H1 (cell line): ENCODE measurements at regions not wholly inside any gene's neighbourhood (a gene's known extent, or its start where the extent isn't known, plus 50 kb on each side); places are given as distances from the start of the nearest gene placed in this dataset.

Source experiments
- CTCF ChIA-PET: fragments of 300-600 bp; sonication (Branson Sonifier 250); formaldehyde crosslinking; loops from one replicate; lab custom pipeline; 2021; ENCODE audit not compliant: partially characterized antibody; lab: Charles Lee
- POLR2A ChIA-PET: fragments of 300-600 bp; sonication (Branson Sonifier 250); formaldehyde crosslinking; loops from one replicate; lab custom pipeline; 2021; ENCODE audit warnings: inconsistent platforms; ENCODE audit not compliant: partially characterized antibody; lab: Charles Lee
- DNase-seq, 2 experiments: peaks; one replicate each; pipeline versions ENCODE4 v3.0.0 to v3.0.0-alpha.2; 2010 to 2022; ENCODE audit warnings: low spot score in 2 of 2, low read depth in 1 of 2, mixed read lengths in 1 of 2
- FAIRE-seq: peaks from 2 replicates; lab custom pipeline; 2011; peaks lifted over from hg19 to GRCh38; lab: Jason Lieb, UNC
- H2AFZ ChIP-seq: 2 replicates; pipeline ENCODE4 v1.8.1; 2012; ENCODE audit warnings: low read length, inconsistent platforms
- H2AK5ac ChIP-seq: 2 replicates; pipeline ENCODE4 v1.6.1; 2013; ENCODE audit warnings: low read depth, low read length
- H2BK120ac ChIP-seq: replicated peaks from 2 replicates; pipeline ENCODE3; 2013; ENCODE audit warnings: low read depth, low read length, inconsistent platforms
- H2BK12ac ChIP-seq: 2 replicates; pipeline ENCODE4 v1.6.1; 2013; ENCODE audit warnings: low read depth, low read length
- H2BK15ac ChIP-seq: 2 replicates; pipeline ENCODE4 v1.6.1; 2013; ENCODE audit warnings: low read length
- H2BK20ac ChIP-seq: 2 replicates; pipeline ENCODE4 v1.6.1; 2013; ENCODE audit warnings: low read length
- H2BK5ac ChIP-seq: 2 replicates; pipeline ENCODE4 v1.6.1; 2013; ENCODE audit warnings: low read depth, low read length
- H3K14ac ChIP-seq: 2 replicates; pipeline ENCODE4 v1.6.1; 2013; ENCODE audit warnings: inconsistent platforms; ENCODE audit not compliant: insufficient read length
- H3K18ac ChIP-seq: 2 replicates; pipeline ENCODE4 v1.6.1; 2013; ENCODE audit warnings: low read length; ENCODE audit errors: extremely low read depth
- H3K23ac ChIP-seq: 2 replicates; pipeline ENCODE4 v1.6.1; 2013; ENCODE audit warnings: inconsistent platforms; ENCODE audit not compliant: insufficient read length
- H3K23me2 ChIP-seq: 2 replicates; pipeline ENCODE4 v1.6.1; 2013; ENCODE audit warnings: low read depth, low read length
- H3K27ac ChIP-seq: 2 replicates; pipeline ENCODE4 v1.6.1; 2011; ENCODE audit warnings: low read depth, low read length, inconsistent platforms
- H3K27me3 ChIP-seq, 4 experiments: replicated peaks in 1 of 4; 1 replicate in 1 of 4; 2 replicates in 3 of 4; pipeline versions ENCODE4 v1.6.1 to v1.8.1; 2011 to 2013; ENCODE audit warnings: low read length in 3 of 4, mild to moderate bottlenecking in 3 of 4, inconsistent platforms in 2 of 4, mixed read lengths in 2 of 4, moderate library complexity in 1 of 4; ENCODE audit not compliant: control insufficient read depth in 3 of 4, insufficient read depth in 3 of 4; ENCODE audit errors: extremely low read depth in 1 of 4
- H3K36me3 ChIP-seq, 4 experiments: 2 replicates each; pipeline versions ENCODE4 v1.6.1 to v1.8.1; 2011 to 2013; ENCODE audit warnings: mild to moderate bottlenecking in 4 of 4, low read length in 3 of 4, moderate library complexity in 2 of 4, control low read depth in 1 of 4, inconsistent platforms in 1 of 4; ENCODE audit not compliant: insufficient read depth in 4 of 4, control insufficient read depth in 2 of 4
- H3K4ac ChIP-seq: replicated peaks from 2 replicates; pipeline ENCODE3; 2013; ENCODE audit warnings: low read length, low read depth, mixed read lengths, inconsistent platforms; ENCODE audit not compliant: insufficient read length
- H3K4me1 ChIP-seq, 4 experiments: replicated peaks in 1 of 4; 1 replicate in 1 of 4; 2 replicates in 3 of 4; pipeline versions ENCODE4 v1.6.1 to v1.8.1; 2011 to 2013; ENCODE audit warnings: low read length in 3 of 4, inconsistent platforms in 2 of 4, mixed read lengths in 1 of 4; ENCODE audit not compliant: insufficient read depth in 4 of 4, control insufficient read depth in 3 of 4
- H3K4me2 ChIP-seq, 2 experiments: 2 replicates each; pipeline versions ENCODE4 v1.6.1 to v1.8.1; 2011 to 2013; ENCODE audit warnings: low read depth in 2 of 2, low read length in 2 of 2, control low read depth in 1 of 2, inconsistent platforms in 1 of 2, mild to moderate bottlenecking in 1 of 2; ENCODE audit not compliant: insufficient read depth in 1 of 2
- H3K4me3 ChIP-seq, 4 experiments: fragments of 200-600, 300-600 bp in 1 of 4; sonication (generic), shearing (Covaris generic), sonication (Bioruptor Twin) in 1 of 4; 2 replicates each; pipeline versions ENCODE4 v1.5.1 to v1.8.1; 2011 to 2016; ENCODE audit warnings: low read length in 4 of 4, low read depth in 3 of 4, control low read depth in 2 of 4, inconsistent platforms in 2 of 4, mild to moderate bottlenecking in 2 of 4, mixed read lengths in 1 of 4, moderate library complexity in 1 of 4; ENCODE audit not compliant: insufficient read depth in 2 of 4; ENCODE audit errors: extremely low read depth in 1 of 4
- H3K56ac ChIP-seq: replicated peaks from 2 replicates; pipeline ENCODE3; 2013; ENCODE audit warnings: low read depth, mild to moderate bottlenecking, mixed read lengths, low read length, inconsistent platforms; ENCODE audit not compliant: insufficient read length
- H3K79me1 ChIP-seq: 2 replicates; pipeline ENCODE4 v1.6.1; 2013; ENCODE audit warnings: low read depth, low read length, control low read depth
- H3K79me2 ChIP-seq, 2 experiments: 2 replicates each; pipeline versions ENCODE4 v1.6.1 to v1.8.1; 2012 to 2013; ENCODE audit warnings: low read length in 2 of 2, mild to moderate bottlenecking in 2 of 2, inconsistent platforms in 1 of 2; ENCODE audit not compliant: insufficient read depth in 2 of 2, control insufficient read depth in 1 of 2
- H3K9ac ChIP-seq, 4 experiments: replicated peaks in 1 of 4; 1 replicate in 1 of 4; 2 replicates in 3 of 4; pipeline versions ENCODE4 v1.6.1 to v1.8.1; 2011 to 2013; ENCODE audit warnings: low read depth in 3 of 4, low read length in 3 of 4, control low read depth in 2 of 4, mild to moderate bottlenecking in 2 of 4, moderate library complexity in 2 of 4, inconsistent platforms in 1 of 4; ENCODE audit errors: extremely low read depth in 1 of 4
- H3K9me3 ChIP-seq, 2 experiments: 2 replicates each; pipeline versions ENCODE4 v1.6.1 to v1.8.1; 2012 to 2013; ENCODE audit warnings: mild to moderate bottlenecking in 2 of 2, moderate library complexity in 2 of 2, control low read depth in 1 of 2, inconsistent platforms in 1 of 2, low read depth in 1 of 2, low read length in 1 of 2, mixed read lengths in 1 of 2; ENCODE audit not compliant: insufficient read depth in 2 of 2
- H4K20me1 ChIP-seq, 2 experiments: replicated peaks in 1 of 2; 2 replicates each; pipeline versions ENCODE3 to v1.8.1; 2011 to 2013; ENCODE audit warnings: inconsistent platforms in 2 of 2, low read length in 2 of 2, mild to moderate bottlenecking in 1 of 2; ENCODE audit not compliant: insufficient read depth in 2 of 2, control insufficient read depth in 1 of 2
- H4K5ac ChIP-seq: 2 replicates; pipeline ENCODE4 v1.6.1; 2013; ENCODE audit warnings: low read length, low read depth, mixed read lengths, inconsistent platforms; ENCODE audit not compliant: insufficient read length
- H4K8ac ChIP-seq: 2 replicates; pipeline ENCODE4 v1.8.0; 2013; ENCODE audit warnings: mild to moderate bottlenecking, moderate library complexity, low read length, inconsistent platforms; ENCODE audit not compliant: insufficient read depth; ENCODE audit errors: extremely low read depth
- H4K91ac ChIP-seq: replicated peaks from 2 replicates; pipeline ENCODE3; 2013; ENCODE audit warnings: low read length, mixed read lengths, inconsistent platforms; ENCODE audit not compliant: insufficient read length
- CHD1 ChIP-seq: IDR thresholded peaks from 2 replicates; pipeline ENCODE4 v1.6.1; 2012; ENCODE audit warnings: low read depth, low read length, improper control_type of control experiment
- CREB1 ChIP-seq: IDR thresholded peaks from 2 replicates; pipeline ENCODE4 v1.6.1; 2012; ENCODE audit warnings: inconsistent platforms
- KDM1A ChIP-seq: fragments of 200-600, 300-600 bp; sonication (generic); IDR thresholded peaks from 2 replicates; pipeline ENCODE4 v1.7.1; 2016; ENCODE audit warnings: mild to moderate bottlenecking, low read length, borderline replicate concordance
- SAP30 ChIP-seq: fragments of 300-600 bp; sonication (generic); IDR thresholded peaks from 2 replicates; pipeline ENCODE4 v1.7.1; 2012; ENCODE audit warnings: low read length, moderate library complexity, mild to moderate bottlenecking, inconsistent platforms; ENCODE audit not compliant: insufficient read depth, insufficient replicate concordance
- SP1 ChIP-seq: IDR thresholded peaks from 2 replicates; pipeline ENCODE4 v1.6.1; 2011; ENCODE audit warnings: low read depth, low read length
- WGBS, 2 experiments: shearing (Covaris generic) in 1 of 2; methylation state at CpG; one replicate each; pipeline versions ENCODE4 v1.1.6 to v1.1.7; 2013 to 2015; ENCODE audit warnings: low lambda C conversion rate in 2 of 2, mixed read lengths in 2 of 2, inconsistent platforms in 1 of 2, low coverage in 1 of 2, missing lambda C conversion rate in 1 of 2; ENCODE audit not compliant: insufficient replicate concordance in 2 of 2, insufficient coverage in 1 of 2, insufficient read length in 1 of 2; ENCODE audit errors: extremely low coverage in 1 of 2, missing lambda C conversion rate in 1 of 2; 5-methylcytosine and 5-hydroxymethylcytosine counted together

GRCh38 chr4:85391071-85391470 lies 83.9 kb upstream of the ARHGAP24 start:
- no peak for TF ChIP-seq SAP30
- TF ChIP-seq SP1, result no peak
- no peak for TF ChIP-seq CHD1
- no peak for TF ChIP-seq CREB1
- no peak for TF ChIP-seq KDM1A
- TF ChIP-seq, all 59 proteins: peak for 0
- Histone ChIP-seq H2BK5ac (no peak overlapping the region), H3K79me1 (no peaks in the 10 kb centered on the region), H3K14ac (no peak overlapping the region), H3K27me3 (no peaks in the 10 kb centered on the region), H3K56ac (no peak overlapping the region), H3K9ac (no peak overlapping the region), H2BK12ac (no peak overlapping the region), H3K23me2 (no peaks in the 10 kb centered on the region; the same call in 1 of the 2 replicates), H2BK20ac (no peak overlapping the region), H3K9me3 (no peaks in the 10 kb centered on the region), H2AFZ (no peak overlapping the region), H3K4me1 (no peaks in the 10 kb centered on the region), H2AK5ac (no peak overlapping the region), H3K23ac (no peak overlapping the region), H4K8ac (no peak overlapping the region), H3K27ac (no peak overlapping the region), H4K91ac (no peak overlapping the region), H3K4me2 (no peak overlapping the region), H3K79me2 (no peaks in the 10 kb centered on the region), H4K5ac (no peak overlapping the region), H4K20me1 (no peaks in the 10 kb centered on the region), H3K18ac (no peak overlapping the region), H2BK15ac (no peak overlapping the region), H3K36me3 (no peaks in the 10 kb centered on the region), H3K4me3 (no peak overlapping the region), H3K4ac (no peak overlapping the region), H2BK120ac (no peak overlapping the region)
- CTCF ChIA-PET, result interaction anchor here (0.7 to 1.5 kb wide), 3 partner anchors 12 to 318 kb away, joined by 3 read pairs; no protein-coding TSS in a partner anchor
- DNase-seq (no peak), FAIRE-seq (no peak)
- POLR2A ChIA-PET, result no interaction called here
- WGBS, 2 experiments, result 85% methylated on average over 1 of the region's 1 CpG; no CpG with 5 or more reads in 1 of the 2 experiments
